ENCODE measurements at regions not wholly inside any gene's neighbourhood (a gene's known extent, or its start where the extent isn't known, plus 50 kb on each side); places are given as distances from the start of the nearest gene placed in this dataset.

DNA sequence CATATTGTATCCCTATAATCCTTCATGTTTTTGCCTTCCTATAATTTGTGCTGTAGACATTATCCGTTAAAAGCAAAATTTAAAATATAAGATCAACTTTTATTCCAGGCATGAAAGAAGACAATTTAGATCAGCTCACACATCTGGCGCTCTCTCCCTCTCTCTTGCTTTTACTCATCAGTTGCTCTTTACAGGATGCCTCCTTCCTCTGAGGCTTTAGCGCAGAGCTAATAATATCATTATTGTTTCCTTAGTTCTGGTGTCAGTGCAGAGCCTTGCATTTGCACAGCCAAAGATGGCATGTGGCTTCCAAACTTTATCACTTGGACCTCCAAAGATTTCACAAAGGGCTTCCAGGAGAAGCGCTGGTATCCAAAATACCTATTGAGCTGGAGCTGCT lies 295.1 kb downstream of the FGF9 start:
- in situ Hi-C loops (cut with MboI) (no loop called here), intact Hi-C loops (cut with micrococcal nuclease) (no loop called here)
- no peaks in the 10 kb centered on the region for H3K9me1 ChIP-seq (ENCODE audit: control insufficient read depth, insufficient read depth, low read length)
- H2AFZ ChIP-seq (ENCODE audit: low read depth, low read length), result no peak overlapping the region
- H3K9me3 ChIP-seq (replicated peaks; ENCODE audit: control insufficient read depth, insufficient read depth, low read depth, low read length), result no peaks in the 10 kb centered on the region
- no peak overlapping the region for H3K4me3 ChIP-seq
- H4K20me1 ChIP-seq (replicated peaks; ENCODE audit: control insufficient read depth, insufficient read depth, low read length), result no peaks in the 10 kb centered on the region
- H3K27me3 ChIP-seq (ENCODE audit: control insufficient read depth in 2 of 2, insufficient read depth in 2 of 2, low read length in 2 of 2), result no peaks in the 10 kb centered on the region; a peak in 1 of 5 replicates
- no peak for ATAC-seq
- ChIA-PET CTCF (ENCODE audit: low intra/inter-chr PET ratio) (no interaction called here), POLR2A (no interaction called here)
- no peak for TF ChIP-seq PTRF (tag; IDR thresholded peaks at IDR 0.05)
- TF ChIP-seq NR3C1 (CRISPR knock-in tag; IDR thresholded peaks at IDR 0.05), result no peak
- TF ChIP-seq HOXB6 (CRISPR knock-in tag; IDR thresholded peaks at IDR 0.05; ENCODE audit: borderline replicate concordance), result no peak
- DNase-seq (ENCODE audit: extremely low read depth in 1 of 4, low spot score in 3 of 4), result no peak
- H3K9ac ChIP-seq (ENCODE audit: insufficient read depth in 1 of 2, low read depth in 2 of 2, low read length in 2 of 2), result no peak overlapping the region
- no peaks in the 10 kb centered on the region for H3K36me3 ChIP-seq (ENCODE audit: control insufficient read depth, insufficient read depth, low read length)
- H3K4me1 ChIP-seq (replicated peaks in 1 of 2; ENCODE audit: control insufficient read depth in 2 of 2, insufficient read depth in 2 of 2, low read length in 2 of 2), result no peaks in the 10 kb centered on the region
- H3K27ac ChIP-seq (ENCODE audit: extremely low read depth, low read depth, low read length), result no peak overlapping the region
- FAIRE-seq, result no peak
- WGBS (ENCODE audit: insufficient coverage, low coverage, missing lambda C conversion rate), result 0% methylated on average over 4 of the region's 4 CpGs
- H3K79me2 ChIP-seq (ENCODE audit: control insufficient read depth, insufficient read depth, low read length), result no peaks in the 10 kb centered on the region
- H3K4me2 ChIP-seq (ENCODE audit: insufficient read depth, low read length), result no peak overlapping the region
- BruUV-seq (replicated peaks), result no TSS peak

DNA sequence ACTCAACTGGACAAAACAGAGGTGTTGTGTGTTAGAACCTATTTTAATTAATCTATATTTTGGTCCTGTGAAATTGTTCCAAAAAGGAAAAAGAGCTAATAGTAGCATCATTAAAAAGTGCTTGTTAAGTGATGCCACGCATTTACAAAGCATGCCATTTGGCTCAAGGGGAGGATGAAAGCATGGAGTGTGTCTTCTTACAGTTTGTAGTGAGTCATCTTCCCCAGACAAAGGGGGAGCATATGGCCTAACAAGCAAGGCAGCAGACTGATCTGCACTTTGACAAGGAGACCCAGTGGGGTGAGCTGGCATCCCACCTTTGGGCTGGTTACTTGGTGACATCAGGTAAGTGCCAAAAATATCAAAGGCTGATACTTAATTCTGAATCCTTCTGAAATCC lies 297.0 kb downstream of the FGF9 start:
- intact Hi-C loops (cut with micrococcal nuclease), result no loop called here

More for the DNA sequence above, 297.0 kb downstream of the FGF9 start:
- ChIA-PET CTCF (ENCODE audit: low intra/inter-chr PET ratio) (no interaction called here), POLR2A (no interaction called here)
- Histone ChIP-seq H3K4me3 (no peak overlapping the region), H3K27me3 (ENCODE audit: control insufficient read depth in 2 of 2, insufficient read depth in 2 of 2, low read length in 2 of 2) (no peaks in the 10 kb centered on the region; a peak in 1 of 5 replicates), H4K20me1 (replicated peaks; ENCODE audit: control insufficient read depth, insufficient read depth, low read length) (no peaks in the 10 kb centered on the region), H3K36me3 (ENCODE audit: control insufficient read depth, insufficient read depth, low read length) (no peaks in the 10 kb centered on the region), H3K4me1 (replicated peaks in 1 of 2; ENCODE audit: control insufficient read depth in 2 of 2, insufficient read depth in 2 of 2, low read length in 2 of 2) (no peaks in the 10 kb centered on the region), H3K9ac (ENCODE audit: insufficient read depth in 1 of 2, low read depth in 2 of 2, low read length in 2 of 2) (no peak overlapping the region), H3K79me2 (ENCODE audit: control insufficient read depth, insufficient read depth, low read length) (no peaks in the 10 kb centered on the region), H3K9me3 (replicated peaks; ENCODE audit: control insufficient read depth, insufficient read depth, low read depth, low read length) (no peaks in the 10 kb centered on the region), H2AFZ (ENCODE audit: low read depth, low read length) (no peak overlapping the region), H3K4me2 (ENCODE audit: insufficient read depth, low read length) (no peak overlapping the region), H3K9me1 (ENCODE audit: control insufficient read depth, insufficient read depth, low read length) (no peaks in the 10 kb centered on the region), H3K27ac (ENCODE audit: extremely low read depth, low read depth, low read length) (no peak overlapping the region)
- ATAC-seq (no peak), FAIRE-seq (no peak), DNase-seq (ENCODE audit: extremely low read depth in 1 of 4, low spot score in 3 of 4) (no peak)
- no TSS peak for BruUV-seq (replicated peaks)
- 0% methylated on average over 1 of the region's 1 CpG for WGBS (ENCODE audit: insufficient coverage, low coverage, missing lambda C conversion rate)
- in situ Hi-C loops (cut with MboI), result no loop called here
- TF ChIP-seq, protein P1, sequence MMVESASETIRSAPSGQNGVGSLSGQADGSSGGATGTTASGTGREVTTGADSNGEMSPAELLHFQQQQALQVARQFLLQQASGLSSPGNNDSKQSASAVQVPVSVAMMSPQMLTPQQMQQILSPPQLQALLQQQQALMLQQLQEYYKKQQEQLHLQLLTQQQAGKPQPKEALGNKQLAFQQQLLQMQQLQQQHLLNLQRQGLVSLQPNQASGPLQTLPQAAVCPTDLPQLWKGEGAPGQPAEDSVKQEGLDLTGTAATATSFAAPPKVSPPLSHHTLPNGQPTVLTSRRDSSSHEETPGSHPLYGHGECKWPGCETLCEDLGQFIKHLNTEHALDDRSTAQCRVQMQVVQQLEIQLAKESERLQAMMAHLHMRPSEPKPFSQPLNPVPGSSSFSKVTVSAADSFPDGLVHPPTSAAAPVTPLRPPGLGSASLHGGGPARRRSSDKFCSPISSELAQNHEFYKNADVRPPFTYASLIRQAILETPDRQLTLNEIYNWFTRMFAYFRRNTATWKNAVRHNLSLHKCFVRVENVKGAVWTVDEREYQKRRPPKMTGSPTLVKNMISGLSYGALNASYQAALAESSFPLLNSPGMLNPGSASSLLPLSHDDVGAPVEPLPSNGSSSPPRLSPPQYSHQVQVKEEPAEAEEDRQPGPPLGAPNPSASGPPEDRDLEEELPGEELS (CRISPR knock-in tag; IDR thresholded peaks at IDR 0.05; ENCODE audit: borderline replicate concordance), result no peak
- no peak for TF ChIP-seq YY1 (IDR thresholded peaks at IDR 0.05; ENCODE audit: borderline replicate concordance in 1 of 3, control insufficient read depth in 1 of 3, extremely low read depth in 1 of 3, insufficient read depth in 3 of 3, insufficient read length in 1 of 3, insufficient replicate concordance in 2 of 3, low read depth in 1 of 3, low read length in 2 of 3)
